Stimulated activated CD4-positive, alpha-beta T cell treated with anti-CD3 and anti-CD28 coated beads, Interleukin-1b, Interleukin-23, amount 100 ng/mL, for 1 hour (primary cell): ENCODE measurements at regions not wholly inside any gene's neighbourhood (a gene's known extent, or its start where the extent isn't known, plus 50 kb on each side); places are given as distances from the start of the nearest gene placed in this dataset.

ENCODE experiments used
- DNase-seq, 2 donors: peaks; one replicate each; pipeline ENCODE4 v3.0.0-alpha.2; 2020; ENCODE audit warnings: low read depth in 2 of 2

DNA sequence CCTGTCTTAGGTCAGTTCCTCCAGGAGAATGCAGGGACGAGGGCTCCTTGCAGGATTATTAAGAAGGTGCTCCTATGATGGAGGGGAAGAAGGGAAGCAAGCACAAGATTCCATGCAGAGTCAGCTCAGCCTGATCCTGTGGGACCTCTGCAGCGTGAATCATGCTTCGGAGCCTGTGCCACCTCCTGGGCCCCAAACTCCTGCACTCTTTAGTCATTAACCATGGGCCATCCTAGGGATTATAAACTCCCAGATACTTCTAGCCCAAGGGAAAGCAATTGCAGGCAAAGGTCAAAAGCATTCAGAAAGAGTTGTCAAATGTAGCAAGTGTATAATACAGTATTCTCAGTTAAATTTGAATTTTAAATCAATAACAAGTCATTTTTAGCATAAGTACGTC, 208.7 kb upstream of the PMEPA1 start:
- no peak for DNase-seq

GRCh38 chr20:57914205-57914604, 204.4 kb upstream of the PMEPA1 start:
- no peak for DNase-seq

- DNase-seq, result no peak
These were observed 203.5 kb upstream of the PMEPA1 start for GRCh38 chr20:57913156-57913930.

- no peak for DNase-seq
These were observed 202.4 kb upstream of the PMEPA1 start for GRCh38 chr20:57912227-57912582.

DNA sequence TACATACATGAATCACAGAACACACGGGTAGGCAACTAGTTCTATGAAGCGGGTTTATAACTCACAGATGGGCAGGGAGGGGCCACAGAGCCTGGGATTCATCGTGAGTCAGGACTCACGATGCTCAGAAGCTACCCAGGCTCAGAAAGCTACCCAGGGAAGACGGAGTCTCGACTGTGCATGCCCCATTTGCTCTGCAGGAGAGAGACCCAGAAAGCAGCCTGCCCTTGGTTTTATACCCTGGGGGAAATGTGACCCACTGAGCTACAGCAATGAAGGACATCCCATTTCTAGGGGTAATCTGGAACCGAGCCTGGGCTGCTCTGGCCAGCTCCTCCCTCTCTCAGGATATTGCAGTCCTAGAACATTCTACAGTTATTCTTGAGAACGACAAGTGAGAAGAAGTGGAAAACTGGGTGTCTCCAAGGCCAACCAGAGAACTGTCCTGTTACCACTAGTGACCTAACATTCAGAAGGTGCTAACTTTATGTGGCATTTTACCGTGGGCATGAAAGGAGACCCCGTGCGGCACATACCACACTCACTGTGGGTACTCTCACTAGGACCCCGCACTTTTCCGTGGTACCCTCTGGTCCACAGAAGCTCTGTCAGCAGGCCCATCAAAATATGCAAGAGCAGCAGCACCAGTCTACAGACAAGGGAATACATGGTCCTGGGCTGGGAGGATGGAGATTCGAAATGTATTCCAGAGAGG, 201.9 kb upstream of the PMEPA1 start:
- DNase-seq, result no peak

DNA sequence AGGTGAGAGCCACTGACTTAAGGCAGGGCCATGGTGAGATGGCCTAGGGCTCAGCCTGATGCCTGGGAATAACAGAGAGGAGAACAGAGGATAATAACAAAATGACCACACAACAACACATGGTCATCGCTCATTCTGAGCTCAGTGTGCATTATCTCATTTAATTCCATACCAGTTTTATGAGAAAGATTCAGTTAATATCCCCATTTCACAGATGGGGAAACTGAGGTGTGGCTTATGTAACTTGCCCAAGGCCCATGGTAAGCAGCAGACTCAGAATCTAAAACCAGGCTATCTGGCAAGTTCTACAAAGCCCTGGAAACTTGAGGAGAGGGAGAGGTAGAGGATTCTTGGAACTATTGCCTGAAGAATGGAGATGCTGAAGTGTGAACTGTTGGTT, 200.9 kb upstream of the PMEPA1 start:
- DNase-seq, result no peak

GRCh38 chr20:57909763-57910331, 200.0 kb upstream of the PMEPA1 start:
- DNase-seq, result no peak

- DNase-seq, result no peak
These were observed 199.2 kb upstream of the PMEPA1 start for GRCh38 chr20:57908704-57909630.

- no peak for DNase-seq
These were observed 198.4 kb upstream of the PMEPA1 start for GRCh38 chr20:57908226-57908625.

DNA sequence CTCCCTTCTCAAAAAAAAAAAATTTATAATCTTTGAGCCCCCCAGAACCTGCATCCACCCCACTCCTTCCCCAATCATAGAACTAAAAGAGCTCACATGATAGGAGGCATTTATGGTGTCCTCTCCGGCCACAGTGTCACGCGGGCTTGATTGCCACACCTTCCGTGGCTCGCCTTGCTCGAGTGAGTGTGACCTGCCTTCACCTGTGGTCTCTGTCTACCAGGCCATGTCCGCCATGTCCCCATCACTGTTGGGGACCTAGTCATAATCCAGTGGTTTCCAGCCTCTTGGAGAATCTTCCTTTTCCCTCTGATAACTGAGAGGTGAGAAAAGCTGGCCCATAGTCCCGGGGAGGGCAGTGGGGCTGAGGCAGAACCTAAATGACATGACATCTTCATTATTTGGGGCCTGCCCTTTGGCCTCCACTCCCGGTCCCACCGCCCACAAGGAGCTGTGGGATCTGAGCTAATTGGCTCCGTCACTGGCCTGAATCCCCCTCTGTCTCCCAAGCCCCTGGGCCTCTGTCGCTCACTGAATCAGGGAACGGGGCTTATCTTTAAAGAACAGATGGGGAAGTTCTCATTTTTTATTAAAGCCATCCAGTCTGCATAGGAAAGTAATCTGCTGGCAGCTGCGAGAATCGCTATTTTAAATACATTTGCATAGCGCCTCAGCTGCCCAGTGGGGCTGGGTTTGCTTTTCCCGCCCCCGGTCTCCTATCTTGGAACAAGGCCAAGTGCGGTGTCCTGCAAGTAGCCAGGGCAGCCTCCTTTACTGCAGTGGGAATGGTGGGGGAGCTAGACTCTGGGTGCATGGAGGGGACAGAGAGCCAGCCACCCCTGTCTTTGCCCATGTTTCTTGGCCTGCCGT, 197.6 kb upstream of the PMEPA1 start:
- DNase-seq, result no peak

GRCh38 chr20:57905448-57905847, 195.6 kb upstream of the PMEPA1 start:
- DNase-seq, result no peak

GRCh38 chr20:57904314-57905105, 194.7 kb upstream of the PMEPA1 start:
- DNase-seq, result no peak

- no peak for DNase-seq
These were observed 192.7 kb upstream of the PMEPA1 start for GRCh38 chr20:57902473-57902872.

- DNase-seq, result no peak
These were observed 191.7 kb upstream of the PMEPA1 start for GRCh38 chr20:57901526-57901925.

DNA sequence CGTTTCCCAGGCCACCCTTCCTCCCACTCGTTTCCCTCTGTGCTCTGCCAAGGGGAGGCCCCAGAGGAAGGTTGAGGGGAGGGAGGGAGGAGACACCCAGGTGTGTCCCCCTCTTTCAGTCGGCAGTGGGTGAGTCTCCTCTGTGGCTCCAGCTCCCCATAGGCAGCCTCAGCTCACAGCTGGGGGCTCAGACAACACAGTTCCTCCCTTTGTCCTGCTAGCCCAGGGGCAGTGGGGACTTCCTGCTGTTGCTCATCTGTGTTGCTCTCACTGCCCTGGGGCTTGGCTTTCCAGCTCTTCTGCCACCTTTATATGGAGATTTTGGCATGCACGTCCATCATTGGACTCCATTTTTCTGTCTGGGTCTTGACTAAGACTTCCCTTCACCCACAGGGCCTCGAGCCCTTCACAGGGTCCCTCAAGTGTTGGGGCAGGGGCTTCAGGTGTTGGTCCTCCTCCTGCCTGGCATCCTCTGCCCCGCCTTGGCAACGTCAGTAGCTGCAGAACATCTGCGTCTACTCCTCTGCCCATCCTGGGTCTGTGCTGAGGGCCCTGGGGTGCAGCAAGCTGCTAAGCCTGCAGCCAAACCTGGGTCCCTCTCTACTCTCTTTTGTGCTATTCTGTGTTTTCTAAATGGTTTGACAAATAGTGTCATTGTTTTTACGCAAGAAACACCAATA, 190.6 kb upstream of the PMEPA1 start:
- DNase-seq, result no peak

DNA sequence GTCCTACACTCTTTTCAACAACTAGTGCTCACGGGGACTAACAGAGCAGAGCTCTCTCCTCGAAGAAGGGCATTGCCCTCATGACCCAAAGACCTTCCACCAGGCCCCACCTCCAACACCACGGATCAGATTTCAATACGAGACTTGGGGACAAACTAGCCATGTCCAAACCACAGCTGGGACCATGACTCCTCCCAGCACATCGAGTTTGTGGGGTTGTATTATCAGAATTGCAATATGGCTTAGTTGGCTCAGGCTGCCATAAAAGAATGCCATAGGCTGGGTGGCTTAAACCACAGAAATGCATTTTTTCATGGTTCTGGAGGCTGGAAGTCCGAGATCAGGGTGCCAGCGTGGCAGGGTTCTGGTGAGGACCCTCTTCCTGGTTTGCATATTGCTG, 189.7 kb upstream of the PMEPA1 start:
- no peak for DNase-seq

- DNase-seq, result no peak
These were observed 188.5 kb upstream of the PMEPA1 start for GRCh38 chr20:57898332-57898731.

GRCh38 chr20:57897891-57898290, 188.1 kb upstream of the PMEPA1 start:
- DNase-seq, result no peak

- no peak for DNase-seq
These were observed 187.5 kb upstream of the PMEPA1 start for GRCh38 chr20:57897156-57897874.
